K562 (cell line): ENCODE measurements at regions not wholly inside any gene's neighbourhood (a gene's known extent, or its start where the extent isn't known, plus 50 kb on each side); places are given as distances from the start of the nearest gene placed in this dataset.

ENCODE experiments used
- ATAC-seq: fragments of 200-7000 bp; cut with Tn5 transposase; 3 replicates; pipeline ENCODE4 v1.9.1; 2020; ENCODE audit warnings: moderate library complexity
- BruUV-seq: library from RNA; stranded (reverse); fragments of 400-500 nt; replicated peaks from 2 replicates; lab custom pipeline; 2021; lab: Mats Ljungman, UMichigan
- CTCF ChIA-PET: fragments of 300-600 bp; formaldehyde crosslinking; extraction: SDS; loops from one replicate; lab custom pipeline; 2021; ENCODE audit warnings: low intra/inter-chr PET ratio; lab: Yijun Ruan, JAX
- POLR2A ChIA-PET: fragments of 300-600, 350-650 bp; sonication (Branson Sonifier 250); formaldehyde crosslinking; extraction: SDS; loops from one replicate; lab custom pipeline; 2021; ENCODE audit warnings: antibody characterized with exemption, inconsistent platforms; lab: Yijun Ruan, JAX
- DNase-seq, 4 experiments: peaks; one replicate each; pipeline versions ENCODE4 v3.0.0 to v3.0.0-alpha.2; 2011 to 2018; ENCODE audit warnings: low spot score in 3 of 4, mixed read lengths in 3 of 4; ENCODE audit errors: extremely low read depth in 1 of 4
- FAIRE-seq: peaks from 2 replicates; lab custom pipeline; 2011; peaks lifted over from hg19 to GRCh38; lab: Jason Lieb, UNC
- H2AFZ ChIP-seq: 2 replicates; pipeline ENCODE4 v1.6.0; 2011; ENCODE audit warnings: low read depth, low read length, control low read depth, inconsistent platforms
- H3K27ac ChIP-seq: fragments of 200-600 bp; 3 replicates; pipeline ENCODE4 v1.8.0; 2011; ENCODE audit warnings: low read depth, mild to moderate bottlenecking, control low read depth, inconsistent platforms, low read length, moderate library complexity, mixed read lengths; ENCODE audit errors: extremely low read depth
- H3K27me3 ChIP-seq, 2 experiments: fragments of 300-600 bp in 1 of 2; 2 replicates in 1 of 2; 3 replicates in 1 of 2; pipeline versions ENCODE4 v1.6.0 to v1.8.0; 2011; ENCODE audit warnings: inconsistent platforms in 2 of 2, low read length in 2 of 2, mild to moderate bottlenecking in 1 of 2, mixed read lengths in 1 of 2, moderate library complexity in 1 of 2; ENCODE audit not compliant: control insufficient read depth in 2 of 2, insufficient read depth in 2 of 2
- H3K36me3 ChIP-seq: fragments of 300-600 bp; 3 replicates; pipeline ENCODE4 v1.8.0; 2011; ENCODE audit warnings: mild to moderate bottlenecking, low read length, inconsistent platforms; ENCODE audit not compliant: control insufficient read depth, insufficient read depth
- H3K4me1 ChIP-seq, 2 experiments: fragments of 200-600 bp in 1 of 2; replicated peaks in 1 of 2; 2 replicates in 1 of 2; 3 replicates in 1 of 2; pipeline versions ENCODE4 v1.5.1 to v1.8.0; 2011; ENCODE audit warnings: inconsistent platforms in 2 of 2, low read length in 2 of 2, mild to moderate bottlenecking in 1 of 2, mixed read lengths in 1 of 2, moderate library complexity in 1 of 2; ENCODE audit not compliant: control insufficient read depth in 2 of 2, insufficient read depth in 2 of 2
- H3K4me2 ChIP-seq: 2 replicates; pipeline ENCODE4 v1.6.1; 2011; ENCODE audit warnings: low read length, control low read depth, inconsistent platforms, mixed read lengths; ENCODE audit not compliant: insufficient read depth
- H3K4me3 ChIP-seq: fragments of 200-600 bp; sonication (generic), shearing (Covaris generic); 2 replicates; pipeline ENCODE4 v1.5.1; 2016; ENCODE audit warnings: control low read depth, inconsistent platforms
- H3K79me2 ChIP-seq: fragments of 200-600 bp; 3 replicates; pipeline ENCODE4 v1.8.0; 2011; ENCODE audit warnings: low read length, inconsistent platforms; ENCODE audit not compliant: control insufficient read depth, insufficient read depth
- H3K9ac ChIP-seq, 2 experiments: 2 replicates each; pipeline versions ENCODE4 v1.6.0 to v1.6.1; 2011; ENCODE audit warnings: low read depth in 2 of 2, low read length in 2 of 2, control low read depth in 1 of 2, inconsistent platforms in 1 of 2, mild to moderate bottlenecking in 1 of 2, mixed read lengths in 1 of 2; ENCODE audit not compliant: insufficient read depth in 1 of 2
- H3K9me1 ChIP-seq: one replicate; pipeline ENCODE4 v1.6.0; 2011; ENCODE audit warnings: inconsistent platforms, mild to moderate bottlenecking, low read length, moderate library complexity; ENCODE audit not compliant: control insufficient read depth, insufficient read depth
- H3K9me3 ChIP-seq: replicated peaks from 2 replicates; pipeline ENCODE4 v1.5.1; 2011; ENCODE audit warnings: low read depth, low read length, inconsistent platforms; ENCODE audit not compliant: control insufficient read depth, insufficient read depth
- H4K20me1 ChIP-seq: replicated peaks from 2 replicates; pipeline ENCODE4 v1.6.1; 2011; ENCODE audit warnings: low read length, inconsistent platforms, mixed read lengths; ENCODE audit not compliant: control insufficient read depth, insufficient read depth
- ARID2 ChIP-seq: fragments of 450-650 bp; IDR thresholded peaks from 2 replicates; pipeline ENCODE4 v1.6.1; 2017; ENCODE audit warnings: antibody characterized with exemption, mild to moderate bottlenecking
- CHD1 ChIP-seq: fragments of 200-600 bp; sonication (generic); IDR thresholded peaks from one replicate; pipeline ENCODE4 v1.6.1; 2012; ENCODE audit warnings: mild to moderate bottlenecking, moderate library complexity, low read length, inconsistent platforms
- CTBP1 ChIP-seq: fragments of 450-650 bp; IDR thresholded peaks from 2 replicates; pipeline ENCODE4 v1.6.1; 2016; ENCODE audit warnings: borderline replicate concordance
- HES1 ChIP-seq: fragments of 450-650 bp; IDR thresholded peaks from 2 replicates; pipeline ENCODE4 v1.6.1; 2016; ENCODE audit warnings: low read depth, mild to moderate bottlenecking, moderate library complexity
- MTA2 ChIP-seq: fragments of 450-650 bp; IDR thresholded peaks from 2 replicates; pipeline ENCODE4 v1.6.1; 2016; ENCODE audit warnings: low read depth
- ZNF24 ChIP-seq: fragments of 450-650 bp; IDR thresholded peaks from 2 replicates; pipeline ENCODE4 v1.6.1; 2016
- ZNF639 ChIP-seq, 2 experiments: fragments of 200-800 bp in 1 of 2; sonication (Bioruptor generic) in 1 of 2; sonication (generic) in 1 of 2; formaldehyde crosslinking in 1 of 2; IDR thresholded peaks in 1 of 2; conservative IDR thresholded peaks in 1 of 2; 2 replicates each; pipeline versions ENCODE4 v1.5.0 to v1.6.1; 2016 to 2020; ENCODE audit warnings: missing compliant biosample characterization in 1 of 2, missing genetic modification characterization in 1 of 2, missing genetic modification reagents in 1 of 2
- WGBS: fragments of 100-300 bp; shearing (Covaris generic); methylation state at CpG from one replicate; pipeline ENCODE4 v1.1.6; 2016; ENCODE audit warnings: low coverage, mixed read lengths; ENCODE audit not compliant: insufficient coverage; ENCODE audit errors: missing lambda C conversion rate; 5-methylcytosine and 5-hydroxymethylcytosine counted together
- in situ Hi-C: fragments of 300-500 bp; cut with MboI; formaldehyde crosslinking; loops from 4 replicates; pipeline ENCODE4 v1.15.0; 2018; ENCODE audit warnings: inconsistent platforms, mixed read lengths
- intact Hi-C: fragments of 100-400 bp; cut with micrococcal nuclease; formaldehyde crosslinking; loops from 2 replicates; pipeline ENCODE4 v1.14.2; 2022

DNA sequence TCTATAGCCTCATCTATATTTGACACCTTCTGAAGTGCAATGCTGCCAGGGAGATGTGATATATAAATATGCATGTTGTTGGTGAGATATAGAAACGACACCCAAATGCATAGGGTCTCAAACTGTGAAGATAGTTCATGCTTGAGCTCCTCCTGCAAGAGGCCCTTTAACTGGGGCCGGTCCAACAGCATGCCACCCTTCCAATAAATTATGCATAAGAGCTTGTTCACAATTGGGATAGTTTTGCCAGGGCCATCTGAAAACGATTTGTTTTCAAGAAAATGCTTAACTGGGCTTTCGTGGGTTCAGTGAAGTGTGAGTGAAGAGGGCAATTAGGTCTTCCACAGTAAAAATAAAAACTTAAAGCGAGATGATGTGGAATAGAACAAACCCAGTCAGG lies 424.2 kb upstream of the WWC1 start (continued):
- TF ChIP-seq ZNF24: no peak

DNA sequence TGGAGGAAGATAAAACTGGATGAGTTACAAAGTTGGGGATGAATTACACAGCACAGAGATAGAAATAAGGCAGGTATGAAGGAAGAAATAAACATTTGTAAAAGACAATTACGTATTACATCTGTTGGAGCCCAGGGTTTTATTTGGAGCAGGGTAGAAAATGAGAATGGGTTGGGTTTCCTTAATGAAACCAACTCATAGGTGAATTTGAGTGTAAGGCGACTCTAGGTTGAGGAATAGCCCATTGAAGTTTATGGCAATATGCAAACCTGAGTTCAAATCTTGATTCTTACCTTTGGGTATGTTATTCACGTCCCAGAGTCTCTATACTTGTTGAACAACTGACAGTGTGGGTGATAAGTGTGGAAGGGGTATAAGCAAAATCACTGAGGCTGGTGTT lies 422.3 kb upstream of the WWC1 start:
- intact Hi-C loops (no loop called here), in situ Hi-C loops (no loop called here)
- no peak for FAIRE-seq
- Histone ChIP-seq H3K4me1 (no peaks in the 10 kb centered on the region), H3K27me3 (no peaks in the 10 kb centered on the region), H3K9me1 (no peaks in the 10 kb centered on the region), H2AFZ (no peak overlapping the region), H3K79me2 (no peaks in the 10 kb centered on the region), H3K9ac (no peak overlapping the region), H3K36me3 (no peaks in the 10 kb centered on the region), H3K27ac (no peak overlapping the region), H3K4me3 (no peak overlapping the region), H3K9me3 (no peaks in the 10 kb centered on the region), H4K20me1 (no peaks in the 10 kb centered on the region), H3K4me2 (no peak overlapping the region)
- ChIA-PET CTCF (no interaction called here), POLR2A (no interaction called here)
- no peak for TF ChIP-seq ZNF639 (CRISPR knock-in tag; conservative IDR thresholded peaks at IDR 0.05 in 1 of 2, IDR thresholded peaks at IDR 0.05 in 1 of 2)
- TF ChIP-seq ARID2: no peak
- no peak for TF ChIP-seq HES1
- TF ChIP-seq CTBP1: no peak
- TF ChIP-seq CHD1: no peak
- no peak for TF ChIP-seq MTA2
- no peak for DNase-seq
- 0% methylated on average over 3 of the region's 3 CpGs for WGBS
- no TSS peak for BruUV-seq
- ATAC-seq: no peak
